Sigmoid colon (tissue), 4 donors: ENCODE measurements at regions not wholly inside any gene's neighbourhood (a gene's known extent, or its start where the extent isn't known, plus 50 kb on each side); places are given as distances from the start of the nearest gene placed in this dataset.

Experiments
- EP300 ChIP-seq, 4 donors: sonication (generic); formaldehyde crosslinking; IDR thresholded peaks; one replicate each; pipeline ENCODE4 v1.6.1; 2017; ENCODE audit warnings: antibody characterized with exemption in 4 of 4
- POLR2A ChIP-seq, 2 donors: fragments of 450-650 bp; IDR thresholded peaks; one replicate each; pipeline ENCODE4 v1.6.1; 2016; ENCODE audit warnings: antibody characterized with exemption in 2 of 2, mild to moderate bottlenecking in 2 of 2, moderate library complexity in 2 of 2
- TF ChIP-seq, protein P1 (sequence below), 4 experiments: fragments of 450-650 bp in 3 of 4; fragments of 200-600 bp in 1 of 4; IDR thresholded peaks; one replicate each; pipeline ENCODE4 v1.5.1; 2016 to 2019; ENCODE audit warnings: antibody characterized with exemption in 4 of 4, mild to moderate bottlenecking in 3 of 4, moderate library complexity in 2 of 4

DNA sequence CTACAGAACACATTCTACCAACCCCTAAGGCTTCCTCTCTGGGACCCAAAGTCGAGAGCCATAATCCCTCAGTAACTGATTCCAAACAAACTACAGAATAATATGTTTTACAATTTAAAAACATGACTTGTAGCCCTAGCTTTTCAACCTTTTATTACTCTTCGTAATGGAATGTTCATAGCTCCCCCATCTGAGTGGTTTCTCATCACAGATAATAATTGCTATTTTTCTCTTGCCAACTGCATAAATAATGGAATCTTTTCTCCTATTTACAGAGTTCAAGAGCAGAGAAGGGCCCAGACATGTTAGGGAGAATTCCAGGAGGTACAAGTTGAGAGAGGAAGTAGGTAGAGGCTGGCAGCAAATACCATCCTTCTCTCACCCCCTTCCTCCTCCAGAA, 59.9 kb upstream of the CERS6 start:
- TF ChIP-seq, protein P1, sequence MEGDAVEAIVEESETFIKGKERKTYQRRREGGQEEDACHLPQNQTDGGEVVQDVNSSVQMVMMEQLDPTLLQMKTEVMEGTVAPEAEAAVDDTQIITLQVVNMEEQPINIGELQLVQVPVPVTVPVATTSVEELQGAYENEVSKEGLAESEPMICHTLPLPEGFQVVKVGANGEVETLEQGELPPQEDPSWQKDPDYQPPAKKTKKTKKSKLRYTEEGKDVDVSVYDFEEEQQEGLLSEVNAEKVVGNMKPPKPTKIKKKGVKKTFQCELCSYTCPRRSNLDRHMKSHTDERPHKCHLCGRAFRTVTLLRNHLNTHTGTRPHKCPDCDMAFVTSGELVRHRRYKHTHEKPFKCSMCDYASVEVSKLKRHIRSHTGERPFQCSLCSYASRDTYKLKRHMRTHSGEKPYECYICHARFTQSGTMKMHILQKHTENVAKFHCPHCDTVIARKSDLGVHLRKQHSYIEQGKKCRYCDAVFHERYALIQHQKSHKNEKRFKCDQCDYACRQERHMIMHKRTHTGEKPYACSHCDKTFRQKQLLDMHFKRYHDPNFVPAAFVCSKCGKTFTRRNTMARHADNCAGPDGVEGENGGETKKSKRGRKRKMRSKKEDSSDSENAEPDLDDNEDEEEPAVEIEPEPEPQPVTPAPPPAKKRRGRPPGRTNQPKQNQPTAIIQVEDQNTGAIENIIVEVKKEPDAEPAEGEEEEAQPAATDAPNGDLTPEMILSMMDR (IDR thresholded peaks at IDR 0.05): no peak
- no peak for TF ChIP-seq POLR2A (IDR thresholded peaks at IDR 0.05)
- TF ChIP-seq EP300 (IDR thresholded peaks at IDR 0.05): no peak
